Hippocampal formation (tissue), 2 donors: ENCODE measurements at regions not wholly inside any gene's neighbourhood (a gene's known extent, or its start where the extent isn't known, plus 50 kb on each side); places are given as distances from the start of the nearest gene placed in this dataset.

Experiments
- DNase-seq, 2 donors: peaks; one replicate each; lab custom pipeline; 2025; lab: John Stamatoyannopoulos, UW

DNA sequence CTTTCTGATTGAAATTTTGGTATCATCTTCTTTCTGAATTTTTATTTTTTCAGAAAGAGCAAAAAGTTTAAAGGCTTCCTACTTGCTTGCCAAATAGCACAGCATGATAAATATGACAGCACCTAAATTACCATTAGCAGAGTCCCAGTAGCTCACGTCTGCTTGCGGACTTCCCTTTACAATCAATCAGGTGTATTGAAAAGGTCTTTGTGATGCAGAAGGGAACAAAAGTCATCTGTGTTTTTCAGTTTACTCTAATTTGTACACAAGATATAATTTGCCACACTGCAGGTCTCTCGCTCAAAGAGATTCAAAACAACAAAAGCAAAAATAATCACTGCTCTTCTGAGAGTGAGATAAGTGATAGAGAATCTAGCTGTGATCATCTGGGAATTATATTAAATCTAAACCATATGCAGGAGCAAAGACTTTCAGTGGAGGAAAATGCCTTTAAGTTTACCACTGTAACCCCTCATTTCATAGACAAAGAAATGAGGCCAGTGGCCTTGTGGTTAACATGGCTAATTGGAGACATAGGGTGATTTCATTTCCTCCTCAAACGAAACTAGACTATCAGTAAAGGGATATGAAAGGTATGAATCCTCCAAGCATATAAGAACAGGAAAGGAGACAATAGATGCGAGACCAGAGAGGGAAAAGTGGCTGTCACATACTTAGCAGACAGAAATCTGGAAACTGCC lies 240.8 kb upstream of the TMPO start:
- no peak for DNase-seq

DNA sequence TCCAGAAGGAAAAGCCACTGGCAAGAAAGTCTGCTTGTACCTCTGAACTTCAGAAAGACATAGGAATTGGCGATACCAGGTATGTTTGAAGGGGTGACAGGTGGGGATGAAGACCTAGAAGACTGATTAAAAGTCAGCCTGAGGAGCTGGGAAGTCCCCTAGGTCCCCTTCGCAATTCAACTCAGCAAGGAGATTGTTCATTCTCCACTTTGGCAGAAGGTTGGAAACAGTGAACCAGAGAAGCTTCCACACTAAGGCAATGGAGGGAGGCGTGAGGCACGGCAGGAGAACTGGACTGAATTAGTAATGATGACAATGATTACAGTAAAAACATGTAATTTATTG lies 240.3 kb upstream of the TMPO start:
- no peak for DNase-seq

DNA sequence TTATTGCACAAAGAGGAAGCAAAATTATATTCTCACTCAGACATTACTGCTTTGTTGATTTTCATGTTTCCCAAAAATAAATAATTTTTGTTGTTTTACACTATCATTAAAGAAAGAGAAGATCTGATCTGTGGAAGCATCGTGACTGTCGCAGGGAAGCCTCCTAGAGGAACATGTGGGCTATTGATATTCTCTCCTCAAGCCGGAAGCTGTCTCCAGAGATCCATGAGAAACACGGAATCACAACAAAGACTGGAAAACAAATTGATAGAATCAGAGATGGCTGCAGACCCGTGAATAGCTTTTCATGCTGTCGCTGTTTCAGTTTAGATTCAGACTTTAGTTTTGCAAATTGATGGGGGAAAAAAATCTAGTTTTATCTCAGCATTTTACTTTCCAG lies 235.2 kb upstream of the TMPO start:
- DNase-seq, result no peak

DNA sequence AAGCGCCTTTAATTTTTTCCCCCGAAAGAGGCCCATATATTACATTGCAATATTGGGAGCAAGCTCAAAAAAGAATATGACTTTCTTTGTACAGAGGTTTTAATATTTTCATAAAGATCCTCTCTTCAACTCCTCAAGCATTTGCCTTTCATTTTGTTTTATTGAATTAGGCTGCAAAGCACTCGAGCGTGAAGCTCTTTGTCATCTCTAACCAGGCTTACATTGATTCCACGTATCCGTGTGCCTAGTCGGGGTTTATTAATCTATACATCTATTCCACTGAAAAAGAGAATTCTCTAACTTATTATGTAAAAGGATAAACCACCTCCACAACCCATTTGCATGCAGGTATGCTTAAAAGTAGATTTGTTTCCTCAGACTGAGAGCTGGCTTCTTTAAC lies 234.8 kb upstream of the TMPO start:
- DNase-seq, result no peak

DNA sequence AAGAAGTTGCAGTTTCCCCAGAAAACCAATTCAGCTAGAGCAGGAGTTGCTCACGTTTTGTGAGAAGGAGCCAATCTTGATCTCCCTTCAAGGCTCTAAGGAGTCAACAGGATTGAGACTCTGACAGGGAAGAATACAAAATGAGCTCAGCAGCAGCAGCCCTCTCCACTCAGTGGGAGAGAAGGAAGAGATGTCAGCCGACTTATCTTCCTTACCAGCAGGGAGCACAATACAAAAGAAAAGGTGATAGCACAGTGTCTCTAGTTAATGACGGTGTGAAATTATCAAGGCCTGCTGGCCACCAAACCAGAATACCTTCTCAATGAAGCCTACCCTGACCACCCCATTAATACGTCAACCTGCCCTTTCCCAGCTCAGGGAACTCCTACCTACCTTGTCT lies 223.6 kb upstream of the TMPO start:
- DNase-seq, result no peak

DNA sequence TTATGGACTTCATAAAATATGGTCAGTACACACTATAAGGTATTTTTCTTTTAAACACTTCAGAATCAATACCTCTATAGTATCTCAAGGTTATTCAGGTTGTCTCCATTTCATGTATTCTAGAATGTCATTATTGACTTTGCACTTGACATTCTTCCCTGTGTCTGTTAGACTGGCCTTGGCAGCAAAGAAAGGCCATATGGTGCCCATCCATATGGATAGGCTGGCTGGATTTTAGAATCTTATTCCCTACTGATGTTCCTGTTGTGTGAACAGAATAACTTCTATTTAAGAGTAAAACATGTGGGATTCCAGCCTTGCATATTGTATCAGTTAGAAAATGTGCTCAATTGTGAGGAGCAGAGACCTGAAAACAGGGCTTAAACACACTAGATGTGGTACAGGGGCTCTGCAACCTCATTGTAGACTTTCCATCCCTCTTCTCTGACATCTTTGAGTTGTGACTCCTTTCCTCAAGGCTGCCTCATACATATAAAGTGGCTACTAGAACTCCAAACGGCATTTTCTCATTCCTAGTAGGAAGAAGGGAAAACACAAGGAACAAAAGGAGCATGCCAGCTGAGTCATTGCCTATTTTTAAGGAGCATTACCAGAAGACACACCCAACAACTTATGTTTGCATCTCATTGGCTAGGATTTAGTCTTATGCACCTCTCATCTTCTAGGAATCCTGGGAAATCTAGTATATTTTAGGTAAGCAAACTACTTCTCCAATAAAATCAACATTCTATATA lies 221.2 kb upstream of the TMPO start:
- DNase-seq, result no peak

DNA sequence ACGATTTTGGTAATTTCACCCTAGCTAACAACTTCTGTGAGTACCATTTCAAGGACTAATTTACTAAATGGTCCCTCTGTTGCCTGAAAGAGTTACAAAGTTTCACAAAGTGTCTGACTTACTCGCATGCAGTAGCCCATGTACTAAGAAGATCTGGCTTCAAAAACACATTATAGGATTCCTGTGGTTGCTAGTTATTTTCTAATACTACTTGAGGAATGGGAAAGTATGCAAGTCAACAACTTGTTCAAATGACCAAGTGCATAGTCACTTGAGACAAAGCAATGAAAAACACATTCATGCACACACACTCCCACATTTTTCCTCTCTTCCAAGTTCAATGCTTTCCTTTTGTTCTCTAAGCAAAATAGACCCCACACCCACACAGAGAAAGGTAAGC lies 219.7 kb upstream of the TMPO start:
- DNase-seq, result no peak

DNA sequence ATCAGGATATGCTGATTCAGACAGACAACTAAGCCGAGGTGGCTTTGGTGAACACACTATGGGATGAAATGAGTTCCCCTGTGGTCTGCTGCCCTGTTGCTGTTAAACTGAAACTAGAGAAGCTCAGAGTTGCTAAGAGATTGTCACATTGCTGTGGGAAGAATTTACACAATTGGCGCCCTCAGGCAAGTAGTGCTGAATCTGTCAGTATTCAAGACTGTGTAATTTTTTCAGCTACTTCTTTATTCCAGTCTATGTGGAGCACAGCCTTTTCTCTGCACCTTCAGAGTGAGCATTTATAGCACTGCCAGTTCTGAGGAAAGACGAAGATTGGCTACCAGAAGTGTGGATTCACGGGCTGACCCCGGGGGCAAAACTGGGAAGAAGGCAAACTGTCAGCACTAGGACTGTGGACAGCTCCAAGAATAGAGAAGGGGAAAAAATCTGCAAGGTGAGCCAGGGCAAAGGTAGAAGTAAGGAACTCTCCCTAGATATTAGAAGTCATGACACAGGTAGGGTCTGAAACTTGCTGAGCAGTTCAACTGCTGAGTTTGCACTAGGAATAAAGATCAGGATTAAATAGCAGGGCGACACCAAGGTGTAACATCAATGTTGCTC lies 218.8 kb upstream of the TMPO start:
- DNase-seq, result no peak

DNA sequence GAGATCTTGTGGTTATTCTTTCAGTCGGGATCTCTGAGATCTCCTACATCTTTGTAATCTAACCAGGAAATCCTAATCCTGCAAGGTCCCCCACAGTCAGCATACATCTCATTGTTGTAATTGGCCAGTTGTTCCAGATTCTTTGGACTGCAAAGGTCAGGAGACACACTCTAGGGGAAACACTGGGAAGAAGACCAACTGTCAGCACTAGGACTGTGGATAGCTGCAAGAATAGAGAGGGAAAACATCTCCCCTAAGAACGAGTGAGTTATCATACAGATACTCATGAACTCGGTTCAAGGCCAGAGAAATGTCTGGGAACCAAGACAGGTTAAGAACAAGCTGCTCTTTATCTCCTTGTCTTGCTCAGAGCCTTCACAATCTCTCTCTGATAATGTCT lies 217.9 kb upstream of the TMPO start:
- DNase-seq, result no peak

DNA sequence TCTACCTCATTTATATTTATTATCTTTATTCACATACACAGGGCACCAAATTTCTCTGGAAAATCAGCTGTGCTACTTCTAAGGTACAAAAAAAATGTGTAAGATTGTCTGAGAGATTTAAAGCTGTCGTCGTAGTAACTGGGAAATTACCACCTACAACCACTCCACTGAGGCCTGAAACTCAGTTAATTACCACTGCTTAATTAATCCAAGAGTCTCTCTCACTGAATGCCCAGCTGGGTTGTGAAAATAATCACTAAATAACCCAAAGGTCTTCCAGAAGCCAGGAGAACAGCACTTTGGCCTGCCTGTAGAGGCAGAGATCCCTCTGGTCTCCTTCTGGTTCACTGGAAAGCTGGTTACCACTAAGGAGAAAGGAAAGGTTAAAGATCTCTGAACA lies 207.2 kb upstream of the TMPO start:
- DNase-seq, result no peak

DNA sequence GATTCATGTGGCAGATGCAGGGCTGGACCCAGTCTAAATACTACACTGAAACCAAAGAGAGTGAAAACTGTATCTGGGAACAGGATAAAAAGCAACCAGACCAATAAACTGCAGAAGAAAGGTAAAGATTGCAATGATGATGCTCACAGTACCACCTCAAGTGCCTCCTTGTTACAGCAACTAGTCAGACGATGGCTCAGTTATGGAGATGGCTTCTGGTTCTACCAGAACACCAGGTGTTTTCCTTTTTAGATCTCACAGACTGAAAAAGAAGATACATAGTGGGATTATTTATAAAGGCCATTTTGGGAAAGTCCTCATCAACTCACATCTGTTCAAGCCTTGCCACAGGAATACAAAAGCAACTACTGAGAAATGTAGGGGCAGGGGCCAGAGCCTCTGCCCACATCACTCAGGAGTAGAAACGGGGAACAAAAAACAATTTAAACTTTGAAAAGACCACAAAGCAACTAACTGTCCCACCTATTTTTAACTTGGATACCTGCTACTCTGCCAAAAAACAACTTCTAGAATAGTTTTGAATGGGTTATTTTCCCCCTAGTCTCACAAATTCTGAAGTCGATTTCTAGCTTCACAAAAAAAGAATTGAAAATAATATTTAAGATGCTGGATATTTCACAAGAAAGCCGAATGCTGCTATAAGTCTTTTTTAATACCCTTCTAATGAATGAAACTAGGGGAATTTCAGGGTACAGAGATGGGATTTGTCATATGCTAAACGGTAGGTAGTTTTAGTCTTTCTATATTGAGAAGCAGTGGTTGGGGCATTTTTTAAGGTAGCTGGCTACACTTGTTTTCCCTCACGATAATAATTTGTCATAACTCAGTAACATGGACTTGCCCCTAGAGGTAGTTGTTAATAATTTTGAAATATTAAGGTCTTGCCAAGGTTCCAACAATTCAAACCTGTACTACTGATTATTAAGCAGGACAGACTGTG lies 197.2 kb upstream of the TMPO start:
- DNase-seq, result no peak

DNA sequence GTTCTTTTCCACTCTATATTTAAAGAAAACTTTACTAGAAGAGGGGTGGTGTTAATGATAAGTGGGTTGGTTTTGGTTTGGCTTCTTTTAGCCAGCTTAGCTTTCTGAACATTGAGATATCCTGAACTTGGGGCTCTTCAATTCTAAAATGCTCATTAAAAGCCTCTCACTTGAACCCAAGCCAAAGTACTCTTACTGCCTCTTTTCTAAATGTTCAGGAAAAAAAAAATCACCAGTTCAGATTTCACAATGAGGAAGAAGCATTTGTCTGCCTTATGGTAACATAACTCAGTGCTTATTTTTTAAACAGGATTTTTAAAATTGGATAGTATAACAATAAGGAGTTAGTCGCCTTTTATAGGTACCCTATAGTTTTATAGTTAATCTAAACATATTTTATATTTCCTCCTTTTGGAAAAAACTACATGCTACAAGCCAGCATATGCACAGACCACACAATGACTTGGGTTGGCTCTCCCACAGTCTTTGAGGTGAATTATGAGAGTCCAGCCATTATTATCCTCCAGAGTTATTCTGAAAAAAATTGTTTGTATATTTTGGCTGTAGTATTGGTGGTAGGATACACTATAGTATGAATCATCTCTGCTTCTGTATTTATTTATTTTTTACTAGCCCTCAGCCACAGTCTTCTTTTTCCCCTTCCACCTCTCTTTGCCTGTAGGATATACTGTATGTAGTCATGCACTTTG lies 195.5 kb upstream of the TMPO start:
- no peak for DNase-seq

DNA sequence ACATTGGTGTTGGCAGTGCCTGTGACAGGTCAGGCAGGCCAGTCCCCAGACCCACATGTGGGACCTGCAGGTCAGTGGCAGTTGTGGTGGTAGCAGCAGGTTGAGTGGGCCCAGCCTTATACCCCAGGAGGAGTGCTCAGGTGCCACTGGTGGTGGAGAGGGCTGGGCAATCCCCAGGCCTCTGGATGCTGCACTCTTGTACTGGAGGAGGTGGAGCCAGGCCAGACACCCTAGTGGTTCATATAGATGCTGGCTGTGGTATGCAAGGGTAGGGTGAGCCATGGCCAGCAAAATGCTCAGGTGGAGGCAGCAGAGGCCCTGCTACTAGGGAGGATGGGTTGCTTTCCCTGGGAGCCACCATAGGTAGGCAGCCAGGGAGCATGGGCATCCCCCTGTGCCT lies 190.4 kb upstream of the TMPO start:
- DNase-seq, result no peak

DNA sequence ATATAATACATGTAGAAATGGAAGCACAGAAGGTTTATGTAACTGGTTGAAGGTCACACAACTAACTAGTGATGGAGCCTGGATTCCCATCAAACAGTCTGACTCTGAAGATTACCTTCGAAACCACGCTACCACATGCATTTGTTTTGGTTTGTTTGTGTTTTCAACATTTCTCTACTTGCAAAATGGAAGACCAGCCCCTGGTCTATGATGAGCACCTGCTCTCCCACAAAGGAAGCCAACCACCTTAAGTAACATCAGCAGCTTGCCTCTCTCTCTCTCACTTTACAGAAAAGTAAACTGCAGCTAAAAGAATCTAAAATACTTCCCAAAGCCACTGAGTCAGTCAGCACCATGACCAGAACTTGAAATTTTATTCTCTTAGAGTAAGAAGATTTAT lies 186.9 kb upstream of the TMPO start:
- DNase-seq, result no peak

DNA sequence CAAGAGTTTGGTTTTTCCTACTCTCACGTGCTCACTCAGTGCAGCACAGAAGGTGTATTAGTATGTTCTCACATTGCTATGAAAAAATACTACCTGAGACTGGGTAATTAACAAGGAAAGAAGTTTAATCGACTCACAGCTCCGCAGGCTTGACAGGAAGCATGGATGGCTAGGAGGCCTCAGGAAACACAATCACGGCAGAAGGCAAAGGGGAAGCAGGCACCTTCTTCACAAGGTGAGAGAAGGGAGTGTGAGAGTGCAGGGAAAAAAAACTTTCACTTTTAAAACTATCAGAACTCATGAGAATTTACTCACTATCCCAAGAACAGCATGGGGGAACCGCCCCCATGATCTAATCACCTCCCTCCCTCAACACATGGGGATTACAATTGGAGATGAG lies 185.8 kb upstream of the TMPO start:
- DNase-seq, result no peak

DNA sequence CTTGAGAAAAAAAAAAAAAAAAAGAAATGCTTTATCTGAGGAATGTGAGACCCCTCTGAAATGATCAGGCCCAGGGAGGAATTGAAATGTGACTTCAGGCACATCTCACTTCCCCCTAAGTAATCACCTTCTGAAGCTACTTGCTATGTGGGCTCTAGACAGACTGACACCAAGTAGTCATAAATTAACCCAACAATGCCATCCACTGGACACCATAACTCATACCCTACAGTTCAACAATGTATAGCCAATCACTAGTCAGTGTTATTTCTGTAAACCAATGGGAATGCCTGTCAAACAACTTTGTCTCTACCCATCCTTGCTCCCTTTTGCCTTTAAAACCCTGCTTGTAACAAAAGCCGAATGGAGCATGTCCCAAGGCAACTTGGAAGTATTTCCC lies 182.7 kb upstream of the TMPO start:
- no peak for DNase-seq

DNA sequence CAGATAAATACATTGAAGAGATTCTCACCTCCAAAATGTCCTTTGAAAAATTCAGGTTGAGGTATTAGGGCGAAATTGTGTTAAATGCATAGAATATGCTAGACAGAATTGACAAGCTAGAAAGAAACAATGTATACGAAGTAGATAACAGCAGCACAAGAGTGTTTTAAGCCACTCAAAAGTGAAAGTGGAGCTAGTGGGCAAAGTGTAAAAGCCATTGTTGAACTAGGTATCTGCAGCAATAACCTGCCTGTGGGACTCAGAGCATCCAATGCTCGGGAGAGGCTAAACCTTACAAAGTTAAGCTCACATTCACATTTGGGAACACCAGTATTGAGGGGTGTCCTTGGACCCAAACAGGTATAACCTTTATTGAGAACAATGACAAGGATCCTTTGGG lies 180.6 kb upstream of the TMPO start:
- no peak for DNase-seq

DNA sequence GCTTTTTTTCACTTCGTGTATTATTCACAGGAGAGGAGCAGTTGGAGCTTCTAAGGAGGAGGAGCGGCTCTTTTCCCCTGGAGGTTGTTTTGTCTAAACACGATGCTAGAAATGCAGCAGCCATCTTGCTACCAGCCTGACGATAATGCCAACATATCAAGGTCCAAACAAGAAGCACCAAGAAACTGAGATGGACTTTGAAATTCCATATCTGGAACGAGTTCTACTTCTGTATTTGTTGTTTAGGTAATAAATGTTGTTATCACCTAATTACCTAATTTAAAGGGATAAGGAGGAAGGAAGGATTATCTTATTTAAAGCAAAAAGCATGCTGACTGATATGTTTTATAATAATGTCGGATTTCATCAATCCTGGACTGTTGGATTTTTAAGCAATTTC lies 174.4 kb upstream of the TMPO start:
- DNase-seq, result no peak

DNA sequence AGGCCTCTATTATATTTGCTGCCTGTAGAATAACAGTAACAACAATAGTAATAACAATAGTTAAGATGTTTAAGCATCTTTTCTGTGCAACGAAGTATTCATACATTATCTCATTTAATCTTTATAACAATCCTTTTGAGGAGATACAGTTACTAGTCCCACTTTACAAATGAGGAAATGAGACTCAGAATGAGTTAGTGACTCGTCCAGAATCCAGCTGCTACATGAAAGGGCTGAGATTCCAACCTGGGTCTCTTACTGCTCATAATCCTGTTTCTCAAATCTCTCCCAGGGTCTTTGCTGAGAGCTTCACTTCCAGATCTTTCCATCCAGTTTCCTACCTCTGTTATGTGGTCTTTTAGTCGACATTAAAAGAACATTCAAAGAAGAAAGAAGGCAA lies 173.7 kb upstream of the TMPO start:
- no peak for DNase-seq

DNA sequence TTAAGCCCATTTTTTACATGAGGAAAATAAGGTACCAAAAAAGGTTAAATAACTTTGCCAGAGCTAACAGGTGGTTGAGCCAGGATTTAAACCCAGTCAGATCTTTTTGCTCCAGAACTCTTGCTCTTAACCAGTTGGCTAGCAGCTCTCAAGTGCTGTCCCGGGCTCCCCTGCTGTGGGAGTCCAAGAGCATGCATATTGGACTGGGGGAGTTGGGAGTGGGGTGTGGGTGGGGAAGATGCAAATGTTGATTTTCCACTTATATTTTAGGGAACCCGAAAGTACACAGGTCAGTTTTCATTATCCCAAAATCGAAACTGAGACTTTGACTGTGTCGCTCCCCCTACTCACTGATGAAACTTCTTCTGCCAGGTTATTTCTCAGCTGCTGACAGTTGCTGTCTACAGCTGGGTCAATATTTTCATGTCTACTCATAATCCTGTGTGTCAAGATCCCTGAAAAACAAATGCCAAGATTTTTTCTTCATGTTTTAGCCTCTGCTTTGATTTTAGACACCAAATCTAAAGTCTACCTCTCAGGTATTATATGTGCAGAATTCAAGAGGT lies 172.3 kb upstream of the TMPO start:
- no peak for DNase-seq
